HG03354 (cell line): ENCODE measurements at regions not wholly inside any gene's neighbourhood (a gene's known extent, or its start where the extent isn't known, plus 50 kb on each side); places are given as distances from the start of the nearest gene placed in this dataset.

Experiments used
- ATAC-seq: cut with Tn5 transposase; IDR thresholded peaks from one replicate; pipeline ENCODE4 v1.9.1; 2021; ENCODE audit warnings: mild to moderate bottlenecking; ENCODE audit not compliant: unreplicated experiment, poor library complexity, severe bottlenecking

DNA sequence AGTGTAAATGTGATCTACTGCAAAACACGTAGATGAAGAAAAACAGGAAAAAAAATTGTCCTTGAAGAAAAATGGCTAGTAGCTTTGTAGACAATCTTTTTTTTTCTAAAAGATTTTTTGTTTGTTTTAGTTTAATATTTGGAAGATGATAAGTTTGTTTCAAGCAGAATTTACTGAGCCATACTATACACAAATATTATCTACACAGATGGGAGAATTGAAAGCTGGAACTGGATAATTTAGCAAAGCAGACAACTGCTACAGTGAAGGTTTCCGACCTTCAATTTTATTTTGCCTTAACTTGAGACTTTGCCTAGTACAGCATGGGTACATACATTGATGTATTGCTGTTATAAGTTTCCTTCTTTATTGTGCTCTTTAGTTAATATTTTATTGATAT, 313.0 kb upstream of the PDGFD start:
- no peak for ATAC-seq

DNA sequence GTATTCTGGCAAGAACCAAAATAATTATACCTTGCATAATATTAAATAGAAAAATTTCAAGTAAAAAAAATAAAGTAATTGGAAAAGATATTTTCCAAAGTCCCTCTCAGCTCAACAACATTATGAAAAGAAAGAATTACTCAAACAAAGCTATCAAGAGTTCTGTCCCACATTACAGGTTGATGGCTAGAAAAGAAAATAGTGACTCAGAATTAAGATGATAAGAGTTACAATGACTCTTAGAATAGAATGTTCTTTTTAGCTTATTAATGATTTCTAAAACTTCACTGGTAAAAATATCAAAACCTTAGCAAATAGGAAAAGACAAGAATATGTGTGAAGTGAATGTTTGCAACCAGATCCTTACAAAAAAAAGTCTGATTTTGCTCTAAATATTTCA, 312.5 kb upstream of the PDGFD start:
- no peak for ATAC-seq

DNA sequence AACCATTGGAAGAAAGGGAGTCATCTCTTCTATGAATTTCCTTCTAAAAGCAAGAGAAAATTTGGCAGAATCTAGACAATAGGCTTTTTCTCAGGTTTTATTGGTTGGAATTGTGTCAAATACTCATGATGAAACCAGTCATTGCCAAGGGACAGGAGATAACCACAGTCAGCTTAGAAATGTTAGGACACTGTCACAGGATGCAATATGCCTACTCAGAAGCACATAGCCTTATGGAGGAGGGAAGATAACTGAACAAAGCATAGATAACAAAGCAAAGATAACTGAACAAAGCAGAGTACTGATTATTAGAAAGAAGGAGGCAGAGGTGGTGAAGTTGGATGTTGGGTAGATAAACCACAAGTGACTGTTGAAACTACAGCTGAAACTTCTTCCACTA, 303.5 kb upstream of the PDGFD start:
- ATAC-seq, result no peak

DNA sequence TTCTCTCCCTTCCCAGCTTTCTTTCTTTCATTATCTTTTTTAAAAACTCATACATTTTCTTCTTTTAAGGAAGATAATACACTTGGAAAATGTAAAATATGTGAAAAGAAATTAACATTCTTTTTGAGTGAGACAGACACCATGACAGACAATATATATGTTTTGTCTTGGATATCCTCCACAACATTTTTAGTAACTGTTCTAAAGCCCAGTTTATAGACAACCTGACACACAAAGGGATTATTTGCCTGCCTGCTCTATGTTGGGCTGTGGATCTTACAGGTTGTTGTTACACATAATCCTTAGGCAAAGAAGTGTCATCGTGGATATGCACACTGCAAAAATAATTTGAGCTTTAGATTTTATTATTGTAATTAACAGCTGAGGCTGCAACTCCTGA, 301.4 kb upstream of the PDGFD start:
- no peak for ATAC-seq

DNA sequence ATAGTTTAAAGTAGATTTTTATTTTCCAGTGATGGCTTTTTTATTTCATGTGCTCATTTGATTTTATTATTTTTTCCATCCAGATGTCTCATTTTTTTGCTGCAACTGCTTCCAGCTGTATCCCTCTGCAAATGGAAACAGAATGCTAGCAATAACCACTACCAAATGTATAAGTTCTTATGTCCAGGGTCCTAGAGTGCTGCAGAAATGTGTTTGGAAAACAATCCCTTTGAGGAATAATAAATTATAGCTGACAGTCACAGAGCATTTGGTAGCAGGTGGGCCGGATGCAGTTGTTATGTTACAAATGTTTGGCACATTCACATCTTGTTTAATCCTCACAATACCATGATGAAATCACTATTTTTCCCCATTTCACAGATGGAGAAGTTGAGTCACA, 300.7 kb upstream of the PDGFD start:
- ATAC-seq, result no peak

DNA sequence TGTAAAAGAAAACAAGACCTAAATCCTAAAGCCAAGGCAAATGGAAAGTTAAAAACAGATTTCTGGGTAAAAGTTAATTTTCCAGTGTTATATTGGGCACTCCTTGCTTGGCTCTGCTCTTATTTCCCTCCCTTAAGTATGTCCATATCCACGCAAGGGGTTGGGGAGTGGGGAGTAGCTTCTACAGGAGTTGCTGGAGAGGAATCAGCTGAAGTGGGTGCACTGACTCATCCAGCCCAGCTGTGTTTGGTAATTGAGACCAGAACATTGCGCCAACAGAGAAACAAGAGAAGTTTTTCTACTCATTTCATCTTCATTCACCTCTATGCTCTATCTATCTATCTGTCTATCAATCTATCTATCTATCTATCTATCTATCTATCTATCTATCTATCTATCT, 298.4 kb upstream of the PDGFD start:
- no peak for ATAC-seq

DNA sequence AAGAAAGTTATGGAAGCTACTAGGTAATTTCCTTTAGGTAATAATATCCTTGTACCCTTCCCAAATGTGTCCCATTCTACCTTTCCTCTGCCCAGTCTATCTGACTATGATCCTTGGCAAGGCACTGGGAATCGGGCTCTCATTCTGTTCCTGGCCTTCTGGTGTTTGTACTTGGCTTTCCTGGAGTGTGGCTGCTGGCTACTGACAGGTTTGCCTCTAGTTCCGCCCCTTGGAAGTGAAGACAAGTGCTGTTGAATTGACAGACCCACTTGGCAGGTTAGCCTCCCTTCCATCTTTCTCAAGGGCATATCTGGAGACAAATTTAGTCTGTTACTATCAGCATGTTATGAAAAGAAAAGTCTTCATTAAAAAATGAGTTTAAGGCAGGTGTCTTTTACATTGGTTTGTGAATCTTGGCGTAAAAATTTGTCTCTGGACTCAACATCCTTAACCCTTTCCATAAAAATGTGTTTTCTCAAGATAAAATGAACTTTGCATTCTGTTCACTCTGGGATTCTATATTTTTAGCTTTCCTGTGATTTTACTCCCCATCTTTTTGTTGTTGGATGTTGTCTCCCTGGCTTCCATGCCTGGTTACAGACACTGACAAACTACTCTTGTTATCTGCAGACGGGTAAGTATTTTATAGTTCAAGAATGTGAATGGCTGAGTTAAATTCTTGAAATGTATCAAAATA, 287.4 kb upstream of the PDGFD start:
- no peak for ATAC-seq

DNA sequence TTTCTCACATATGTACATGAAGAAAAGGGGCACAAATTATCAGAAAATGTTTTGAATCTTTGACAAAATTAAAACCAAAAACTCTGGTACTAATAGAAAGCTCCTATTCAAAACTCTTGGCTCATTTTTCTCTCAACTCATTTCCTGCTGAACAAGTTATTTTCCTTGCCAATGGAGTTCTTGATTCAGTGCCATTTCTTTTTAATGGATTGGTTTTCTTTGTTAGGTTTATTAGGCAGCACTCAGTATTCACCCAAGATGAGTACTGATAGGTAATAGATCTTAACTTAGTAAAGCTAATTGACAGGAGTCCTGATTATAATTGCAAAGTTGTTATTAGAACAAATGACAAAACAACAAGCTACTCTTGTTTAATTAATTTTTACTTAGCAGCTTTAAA, 279.4 kb upstream of the PDGFD start:
- no peak for ATAC-seq

DNA sequence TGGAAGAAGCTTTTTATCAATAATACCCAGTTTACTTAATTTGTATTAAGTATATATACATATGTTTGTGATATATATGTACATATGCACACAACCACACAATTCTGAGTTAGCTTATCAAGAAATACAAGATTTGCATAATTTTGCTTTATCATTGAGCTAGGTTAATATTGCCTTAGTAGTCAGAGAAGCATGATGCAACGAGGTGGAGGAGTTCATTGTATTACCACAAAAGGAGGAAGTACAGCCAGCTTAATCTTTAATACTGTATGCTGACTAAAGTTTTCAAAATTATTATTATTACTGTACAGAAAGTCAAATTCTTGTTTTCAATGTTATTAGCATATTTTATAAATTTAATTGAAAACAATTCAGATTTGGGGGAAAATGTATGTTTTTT, 278.4 kb upstream of the PDGFD start:
- ATAC-seq, result no peak

DNA sequence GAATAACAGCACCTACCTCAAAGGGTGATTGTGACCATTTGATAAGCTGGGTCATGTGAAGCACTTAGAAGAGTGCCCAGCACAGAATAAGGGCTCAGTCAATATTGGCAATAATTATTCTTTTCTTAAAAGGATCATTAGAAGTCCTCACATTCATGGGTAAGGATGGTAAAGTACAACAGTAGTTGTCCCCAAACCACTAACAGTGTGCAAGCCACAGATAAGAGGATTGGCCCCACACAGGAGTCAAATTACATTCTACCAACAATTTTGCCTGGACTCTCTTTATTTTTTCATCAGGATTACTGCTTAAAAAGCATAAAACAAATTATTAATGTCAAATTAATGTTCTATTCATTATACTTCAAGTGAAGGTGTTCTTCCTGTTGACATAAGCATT, 271.5 kb upstream of the PDGFD start:
- ATAC-seq, result no peak

DNA sequence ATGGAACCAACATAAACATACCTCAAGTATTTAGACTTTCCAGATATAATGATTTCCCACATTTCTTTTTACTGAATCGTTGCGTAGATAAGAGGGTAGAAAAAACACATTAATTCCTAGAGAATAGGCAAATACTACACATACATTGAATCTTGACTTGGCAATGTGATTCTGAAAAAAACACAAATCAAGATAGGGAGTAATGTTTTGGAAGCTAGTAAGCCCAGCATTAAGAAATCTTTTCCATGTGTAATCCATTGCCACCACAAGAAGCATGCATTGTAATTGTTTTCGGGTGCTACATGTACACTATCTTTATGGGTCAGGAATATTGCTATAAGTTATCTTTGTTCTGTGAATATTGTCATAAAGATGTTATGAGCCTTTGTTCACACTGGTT, 269.8 kb upstream of the PDGFD start:
- no peak for ATAC-seq

DNA sequence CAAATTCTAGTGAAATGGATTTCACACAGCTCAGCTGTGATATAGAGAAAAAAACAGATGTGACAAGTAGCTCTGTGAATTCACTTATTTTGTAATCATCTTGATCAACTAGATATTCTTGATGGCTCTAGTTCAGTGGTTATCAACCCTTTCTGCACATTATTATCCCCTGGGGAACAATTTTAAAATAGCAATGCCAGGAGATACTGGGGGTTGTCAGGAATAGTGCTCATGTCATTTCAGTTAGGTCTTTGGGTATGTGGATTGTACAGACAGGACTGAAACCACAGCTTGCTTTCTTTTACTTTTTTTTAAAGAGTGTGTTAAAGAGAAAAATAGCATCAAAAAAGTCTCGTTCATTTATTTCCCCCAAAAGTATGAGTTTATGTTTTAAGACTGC, 269.0 kb upstream of the PDGFD start:
- ATAC-seq, result no peak

DNA sequence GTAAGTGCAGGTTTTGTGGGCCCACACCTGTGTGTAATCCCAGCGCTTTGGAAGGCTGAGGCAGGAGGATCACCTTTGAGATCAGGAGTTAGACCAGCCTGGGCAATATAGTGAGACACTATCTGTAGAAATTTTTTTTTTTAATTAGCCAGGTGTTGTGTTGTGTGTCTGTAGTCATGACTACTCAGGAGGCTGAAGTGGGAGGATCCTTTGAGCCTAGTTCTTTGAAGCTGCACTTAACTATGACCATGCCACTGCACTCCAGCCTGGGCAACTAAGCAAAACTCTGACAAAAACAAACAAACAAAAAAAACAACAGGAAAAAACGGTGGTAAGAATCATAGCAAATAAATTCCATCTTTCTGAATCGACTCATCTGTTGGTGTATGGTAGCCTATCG, 268.6 kb upstream of the PDGFD start:
- no peak for ATAC-seq

DNA sequence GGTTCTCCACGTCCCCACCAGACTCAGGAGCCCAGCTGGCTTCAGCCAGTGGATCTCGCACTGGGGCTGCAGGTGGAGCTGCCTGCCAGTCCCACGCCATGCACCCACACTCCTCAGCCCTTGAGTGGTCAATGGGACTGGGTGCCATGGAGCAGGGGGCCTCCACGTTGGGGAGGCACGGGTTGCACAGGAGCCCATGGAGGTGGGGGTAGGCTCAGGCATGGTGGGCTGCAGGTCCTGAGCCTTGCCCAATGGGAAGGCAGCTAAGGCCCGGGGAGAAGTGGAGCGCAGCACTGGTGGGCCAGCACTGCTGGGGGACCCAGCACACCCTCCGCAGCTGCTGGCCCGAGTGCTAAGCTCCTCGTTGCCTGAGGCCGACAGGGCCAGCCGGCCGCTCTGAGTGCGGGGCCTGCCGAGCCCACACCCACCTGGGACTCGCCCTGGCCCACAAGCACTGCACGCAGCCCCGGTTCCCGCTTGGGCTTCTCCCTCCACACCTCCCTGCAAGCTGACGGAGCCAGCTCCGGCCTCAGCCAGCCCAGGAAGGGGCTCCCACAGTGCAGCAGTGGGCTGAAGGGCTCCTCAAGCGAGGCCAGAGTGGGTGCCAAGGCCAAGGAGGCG, 258.5 kb upstream of the PDGFD start:
- ATAC-seq, result no peak

DNA sequence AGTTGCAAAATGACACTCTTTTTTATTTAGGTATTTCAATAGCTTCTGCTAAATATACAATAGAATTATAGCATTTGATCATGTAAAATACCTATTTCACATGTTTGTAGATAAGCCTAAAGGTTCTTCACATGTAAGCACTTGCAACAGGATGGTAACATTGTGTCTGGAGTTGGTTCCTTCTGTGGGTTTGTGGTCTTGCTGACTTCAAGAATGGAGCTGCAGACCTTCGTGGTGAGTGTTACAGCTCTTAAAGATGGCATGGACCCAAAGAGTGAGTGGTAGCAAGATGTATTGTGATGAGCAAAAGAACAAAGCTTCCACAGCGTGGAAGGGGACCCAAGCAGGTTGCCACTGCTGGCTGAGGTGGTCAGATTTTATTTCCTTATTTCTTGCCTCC, 246.4 kb upstream of the PDGFD start:
- ATAC-seq, result no peak

DNA sequence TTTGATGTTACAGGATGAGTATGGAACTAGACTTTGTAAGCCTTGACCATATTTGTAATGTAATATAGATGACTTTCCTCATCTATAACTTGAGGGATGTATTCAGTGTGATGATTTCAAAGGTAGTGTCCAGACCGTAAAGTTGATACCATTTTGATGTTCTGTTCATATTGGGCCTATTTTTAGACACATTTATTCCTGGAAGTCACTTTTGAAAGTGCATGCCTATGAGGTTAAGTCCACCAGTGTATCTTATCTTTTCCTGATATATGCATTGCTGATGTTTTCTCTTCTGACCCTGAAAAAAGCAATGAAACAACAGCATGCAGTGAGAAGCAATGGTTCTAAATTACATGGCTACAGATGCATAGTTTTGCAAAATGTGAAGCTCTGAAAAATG, 244.7 kb upstream of the PDGFD start:
- ATAC-seq, result no peak

DNA sequence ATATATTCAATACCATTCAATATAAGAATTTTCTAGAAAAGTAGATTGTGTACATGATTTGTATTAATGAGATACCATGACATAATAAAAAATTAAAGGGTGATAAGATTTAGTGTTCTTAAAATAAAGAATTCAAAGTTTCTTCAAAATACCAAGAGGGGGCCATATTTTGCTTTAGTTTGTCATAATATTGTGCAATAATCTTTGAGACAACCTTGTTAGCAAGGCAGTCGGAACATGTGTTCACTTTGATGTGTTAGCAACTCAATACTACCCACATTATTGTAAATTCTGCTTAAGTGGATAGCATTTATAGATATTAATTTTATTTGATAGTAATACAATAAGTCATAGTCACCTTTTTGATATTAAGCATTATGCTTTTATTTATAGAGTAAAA, 241.3 kb upstream of the PDGFD start:
- ATAC-seq, result no peak

DNA sequence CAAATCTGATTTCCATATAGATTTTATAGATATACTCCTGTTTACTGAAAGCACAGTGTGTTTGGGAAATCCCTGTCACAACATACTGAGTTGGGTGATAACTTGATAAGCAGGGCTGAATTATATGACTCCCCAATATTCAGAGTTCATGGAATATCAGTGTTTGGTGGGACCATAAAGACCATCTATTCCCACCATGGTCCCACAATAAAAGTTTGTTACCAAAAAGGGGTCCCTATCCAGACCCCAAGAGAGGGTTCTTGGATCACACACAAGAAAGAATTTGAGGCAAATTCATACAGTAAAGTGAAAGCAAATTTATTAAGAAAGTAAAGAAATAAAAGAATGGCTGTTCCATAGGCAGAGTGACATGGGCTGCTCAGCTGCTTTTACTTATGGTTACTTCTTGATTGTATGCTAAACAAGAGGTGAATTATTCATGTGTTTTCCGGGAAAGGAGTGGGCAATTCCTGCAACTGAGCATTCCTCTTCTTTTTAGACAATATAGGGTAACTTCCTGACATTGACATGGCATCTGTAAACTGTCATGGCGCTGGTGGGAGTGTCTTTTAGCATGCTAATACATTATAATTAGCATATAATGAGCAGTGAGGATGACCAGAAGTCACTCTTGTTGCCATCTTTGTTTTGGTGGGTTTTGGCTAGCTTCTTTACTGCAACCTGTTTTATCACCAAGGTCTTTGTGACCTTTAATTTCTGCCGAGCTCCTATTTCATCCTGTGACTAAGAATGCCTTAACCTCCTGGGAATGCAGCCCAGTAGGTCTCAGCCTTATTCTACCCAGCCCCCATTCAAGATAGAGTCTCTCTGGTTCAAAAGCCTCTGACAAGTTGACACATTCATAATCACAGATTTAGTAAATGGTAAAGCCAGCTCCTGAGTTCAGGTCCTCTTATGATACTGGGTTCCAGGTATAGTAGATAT, 240.6 kb upstream of the PDGFD start:
- no peak for ATAC-seq

DNA sequence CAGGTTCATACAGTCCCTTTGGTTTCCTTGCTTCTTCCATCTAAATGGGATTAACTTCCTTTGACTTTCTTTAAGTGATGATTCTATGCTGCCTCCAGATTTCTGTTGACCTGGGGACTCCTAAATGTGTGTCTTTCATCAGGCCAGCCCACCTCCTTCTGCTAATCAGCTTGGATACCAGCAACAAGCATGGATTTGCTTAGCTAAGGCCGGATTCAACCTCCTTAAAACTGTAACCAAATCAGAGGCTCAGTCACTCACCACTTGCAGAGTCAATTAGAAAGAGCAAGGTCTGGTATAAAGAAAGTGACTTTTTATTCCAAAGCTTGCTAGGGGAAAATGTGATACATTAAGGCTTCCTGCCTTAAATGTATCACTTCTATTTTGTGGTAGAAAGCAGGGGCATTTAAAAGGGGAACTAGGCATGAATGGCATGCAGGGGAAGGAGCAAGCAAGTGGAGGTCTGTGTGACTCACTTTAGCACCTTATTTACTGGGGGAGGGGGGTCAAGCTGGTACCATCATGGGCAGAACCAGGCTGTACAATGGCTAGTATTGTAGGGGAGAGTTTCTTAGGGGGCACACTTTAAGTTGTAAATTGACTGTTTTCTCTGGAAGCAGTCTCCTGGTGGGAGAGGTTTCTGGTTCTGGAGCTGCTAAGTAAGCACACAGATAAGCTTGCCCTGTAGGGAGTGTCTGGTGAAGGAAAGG, 239.0 kb upstream of the PDGFD start:
- ATAC-seq, result peak; percentile 58

DNA sequence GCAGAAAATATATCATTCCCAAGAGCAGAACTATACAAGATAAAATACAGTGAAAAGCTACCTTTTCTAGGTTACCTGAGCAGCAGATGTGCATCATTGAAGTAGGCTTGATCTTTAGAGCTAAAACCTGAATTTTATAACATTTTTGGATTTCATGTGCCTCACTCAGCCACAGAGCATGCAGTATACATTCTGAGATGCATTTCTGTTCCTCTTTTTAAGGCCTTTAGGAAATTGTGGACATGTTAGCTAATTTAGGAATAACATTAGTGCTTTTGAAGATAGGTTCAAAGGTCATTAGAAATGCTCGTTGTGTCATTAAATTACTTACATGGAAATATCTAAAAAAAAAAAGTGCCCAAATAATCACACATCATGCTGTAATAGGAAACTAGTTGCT, 230.6 kb upstream of the PDGFD start:
- no peak for ATAC-seq
